ENCODE measurements at regions not wholly inside any gene's neighbourhood (a gene's known extent, or its start where the extent isn't known, plus 50 kb on each side); places are given as distances from the start of the nearest gene placed in this dataset.

- Histone ChIP-seq H3K4me3 (no peak overlapping the region), H3K27ac (no peak overlapping the region), H3K36me3 (no peaks in the 10 kb centered on the region), H3K27me3 (no peaks in the 10 kb centered on the region), H3K9me3 (no peaks in the 10 kb centered on the region), H3K4me1 (no peaks in the 10 kb centered on the region)
- TF ChIP-seq POLR2A (IDR thresholded peaks at IDR 0.05) (no peak), POLR2AphosphoS5 (IDR thresholded peaks at IDR 0.05) (no peak), CTCF (IDR thresholded peaks at IDR 0.05) (no peak)
- DNase-seq (ENCODE audit: low spot score in 2 of 2) = no peak
- intact Hi-C loops (cut with DNase I; ENCODE audit: low total_unique reads) = loop anchor here (10.0 kb wide), 1 partner anchor 831 kb away; no protein-coding TSS in a partner anchor
These were observed 403.8 kb upstream of the EPHA3 start for GRCh38 chr3:88703501-88704059.

- no peak overlapping the region for H3K4me3 ChIP-seq
- intact Hi-C loops (cut with DNase I; ENCODE audit: low total_unique reads) = loop anchor here (10.0 kb wide), 1 partner anchor 830 kb away; no protein-coding TSS in a partner anchor
These were observed 403.1 kb upstream of the EPHA3 start for GRCh38 chr3:88704338-88704737.

GRCh38 chr3:88707837-88708236 lies 399.6 kb upstream of the EPHA3 start:
- H3K4me1 ChIP-seq = no peaks in the 10 kb centered on the region
- intact Hi-C loops (cut with DNase I; ENCODE audit: low total_unique reads) = loop anchor here (10.0 kb wide), 1 partner anchor 827 kb away; no protein-coding TSS in a partner anchor
- no peaks in the 10 kb centered on the region for H3K9me3 ChIP-seq
- TF ChIP-seq CTCF (IDR thresholded peaks at IDR 0.05) (no peak), POLR2AphosphoS5 (IDR thresholded peaks at IDR 0.05) (no peak)
- H3K36me3 ChIP-seq = no peaks in the 10 kb centered on the region
- no peak overlapping the region for H3K4me3 ChIP-seq
- DNase-seq (ENCODE audit: low spot score in 2 of 2) = no peak
- H3K27ac ChIP-seq = no peak overlapping the region
- no peaks in the 10 kb centered on the region for H3K27me3 ChIP-seq

More at GRCh38 chr3:88704338-88704737, 403.1 kb upstream of the EPHA3 start:
- Histone ChIP-seq H3K36me3 (no peaks in the 10 kb centered on the region), H3K27ac (no peak overlapping the region), H3K27me3 (no peaks in the 10 kb centered on the region), H3K4me1 (no peaks in the 10 kb centered on the region), H3K9me3 (no peaks in the 10 kb centered on the region)
- TF ChIP-seq CTCF (IDR thresholded peaks at IDR 0.05) (no peak), POLR2AphosphoS5 (IDR thresholded peaks at IDR 0.05) (no peak), POLR2A (IDR thresholded peaks at IDR 0.05) (no peak)
- DNase-seq (ENCODE audit: low spot score in 2 of 2) = no peak

- no peaks in the 10 kb centered on the region for H3K9me3 ChIP-seq
- H3K4me1 ChIP-seq = no peaks in the 10 kb centered on the region
- intact Hi-C loops (cut with DNase I; ENCODE audit: low total_unique reads) = no loop called here
- DNase-seq (ENCODE audit: low spot score in 2 of 2) = no peak
- no peak overlapping the region for H3K27ac ChIP-seq
- H3K36me3 ChIP-seq = no peaks in the 10 kb centered on the region
- no peaks in the 10 kb centered on the region for H3K27me3 ChIP-seq
- H3K4me3 ChIP-seq = no peak overlapping the region
- no peak for TF ChIP-seq CTCF (IDR thresholded peaks at IDR 0.05)
- no peak for TF ChIP-seq POLR2A (IDR thresholded peaks at IDR 0.05)
- TF ChIP-seq POLR2AphosphoS5 (IDR thresholded peaks at IDR 0.05) = no peak
These were observed 394.9 kb upstream of the EPHA3 start for GRCh38 chr3:88712552-88712951.

GRCh38 chr3:88713233-88713691 lies 394.2 kb upstream of the EPHA3 start:
- intact Hi-C loops (cut with DNase I; ENCODE audit: low total_unique reads) = no loop called here
- no peak overlapping the region for H3K27ac ChIP-seq

More at GRCh38 chr3:88713233-88713691, 394.2 kb upstream of the EPHA3 start:
- H3K27me3 ChIP-seq = no peaks in the 10 kb centered on the region
- H3K4me1 ChIP-seq = no peaks in the 10 kb centered on the region
- no peak overlapping the region for H3K4me3 ChIP-seq
- no peaks in the 10 kb centered on the region for H3K9me3 ChIP-seq
- no peak for TF ChIP-seq POLR2A (IDR thresholded peaks at IDR 0.05)
- no peak for TF ChIP-seq CTCF (IDR thresholded peaks at IDR 0.05)
- no peak for TF ChIP-seq POLR2AphosphoS5 (IDR thresholded peaks at IDR 0.05)
- no peaks in the 10 kb centered on the region for H3K36me3 ChIP-seq
- DNase-seq (ENCODE audit: low spot score in 2 of 2) = no peak

All from breast epithelium (tissue), 4 donors.